Daoy (cell line): ENCODE measurements at regions not wholly inside any gene's neighbourhood (a gene's known extent, or its start where the extent isn't known, plus 50 kb on each side); places are given as distances from the start of the nearest gene placed in this dataset.

ENCODE experiments used
- DNase-seq: peaks from one replicate; pipeline ENCODE4 v3.0.0-alpha.2; 2015; ENCODE audit warnings: low read depth

DNA sequence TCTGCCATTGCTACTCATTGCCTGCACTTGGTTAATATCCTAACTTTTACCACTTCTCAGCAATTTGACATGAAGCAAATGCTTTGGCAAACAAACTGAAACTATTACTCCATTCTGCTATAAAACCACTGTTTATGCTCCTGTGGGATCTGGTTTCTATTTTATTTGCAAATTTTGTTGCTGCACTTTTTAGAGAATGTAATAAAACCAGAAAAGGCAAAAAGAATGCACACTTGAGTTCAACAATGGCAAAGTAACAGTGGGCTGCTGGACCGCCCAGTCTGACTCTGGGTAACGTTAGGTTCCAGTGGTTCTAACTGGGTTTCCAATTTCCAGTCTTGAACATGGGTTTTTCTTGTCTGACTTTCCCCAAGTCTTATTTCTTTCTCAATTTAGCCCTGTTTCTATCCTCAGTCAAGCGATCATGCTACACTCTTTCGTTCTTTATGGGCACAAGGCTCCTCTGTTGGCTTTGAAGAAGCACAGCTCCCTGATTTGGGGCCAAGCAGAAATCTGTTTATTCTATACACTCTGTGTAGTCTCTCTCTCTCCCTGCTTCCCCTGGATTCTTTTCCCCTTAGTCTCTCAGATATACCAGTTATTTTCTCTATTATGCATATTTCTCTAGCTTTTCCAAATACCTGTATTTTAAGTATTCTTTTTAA lies 129.2 kb upstream of the FAM3C start:
- no peak for DNase-seq

DNA sequence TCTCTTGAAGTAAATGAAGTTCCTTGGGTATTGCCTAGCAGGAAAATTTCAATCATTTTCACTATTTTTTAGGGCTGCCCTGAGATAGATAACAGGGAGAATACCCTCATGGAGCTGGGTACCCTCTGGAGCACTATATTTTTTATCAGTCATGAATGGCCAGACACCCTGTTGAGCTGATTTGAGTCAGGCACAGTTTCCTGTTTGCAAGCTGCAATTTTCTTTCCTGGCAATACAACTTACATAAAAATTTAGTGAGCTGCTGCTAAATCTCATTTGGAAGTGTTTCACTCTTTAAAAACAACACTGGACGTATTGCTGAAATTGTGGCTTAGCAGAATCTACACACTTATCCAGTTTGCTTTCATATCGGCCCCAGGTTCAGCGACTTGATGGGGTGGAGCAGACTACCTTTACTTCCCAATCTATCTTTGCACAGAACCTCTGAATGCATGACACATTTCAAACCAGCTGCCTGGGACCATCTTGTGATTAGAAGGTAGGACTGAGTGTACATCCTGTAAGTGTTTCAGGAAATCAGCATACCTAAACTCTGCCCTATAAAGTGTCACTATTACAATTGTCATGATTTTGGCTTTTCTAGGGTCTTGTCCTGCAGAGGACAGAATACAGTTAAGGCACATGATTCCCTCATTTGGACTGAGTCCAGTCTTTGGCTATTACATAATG lies 125.7 kb upstream of the FAM3C start:
- no peak for DNase-seq

DNA sequence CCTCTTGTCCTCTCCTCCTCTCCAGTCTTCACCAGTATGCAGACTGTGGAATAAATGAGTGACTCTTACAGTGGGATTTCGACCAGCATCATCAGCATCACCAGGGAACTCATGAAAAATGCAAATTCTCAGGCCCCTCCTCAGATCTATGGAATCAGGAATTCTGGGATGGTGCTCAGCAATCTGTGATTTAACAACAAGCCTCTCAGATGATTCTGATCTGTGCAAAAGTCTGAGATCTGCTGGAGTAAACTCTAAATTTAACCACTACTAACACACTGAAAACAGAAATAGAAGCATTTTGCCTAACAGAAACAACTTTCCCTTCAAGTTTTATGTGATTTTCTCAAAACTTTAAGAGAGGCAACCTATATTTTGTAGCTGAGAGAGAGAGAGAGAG lies 124.8 kb upstream of the FAM3C start:
- no peak for DNase-seq

DNA sequence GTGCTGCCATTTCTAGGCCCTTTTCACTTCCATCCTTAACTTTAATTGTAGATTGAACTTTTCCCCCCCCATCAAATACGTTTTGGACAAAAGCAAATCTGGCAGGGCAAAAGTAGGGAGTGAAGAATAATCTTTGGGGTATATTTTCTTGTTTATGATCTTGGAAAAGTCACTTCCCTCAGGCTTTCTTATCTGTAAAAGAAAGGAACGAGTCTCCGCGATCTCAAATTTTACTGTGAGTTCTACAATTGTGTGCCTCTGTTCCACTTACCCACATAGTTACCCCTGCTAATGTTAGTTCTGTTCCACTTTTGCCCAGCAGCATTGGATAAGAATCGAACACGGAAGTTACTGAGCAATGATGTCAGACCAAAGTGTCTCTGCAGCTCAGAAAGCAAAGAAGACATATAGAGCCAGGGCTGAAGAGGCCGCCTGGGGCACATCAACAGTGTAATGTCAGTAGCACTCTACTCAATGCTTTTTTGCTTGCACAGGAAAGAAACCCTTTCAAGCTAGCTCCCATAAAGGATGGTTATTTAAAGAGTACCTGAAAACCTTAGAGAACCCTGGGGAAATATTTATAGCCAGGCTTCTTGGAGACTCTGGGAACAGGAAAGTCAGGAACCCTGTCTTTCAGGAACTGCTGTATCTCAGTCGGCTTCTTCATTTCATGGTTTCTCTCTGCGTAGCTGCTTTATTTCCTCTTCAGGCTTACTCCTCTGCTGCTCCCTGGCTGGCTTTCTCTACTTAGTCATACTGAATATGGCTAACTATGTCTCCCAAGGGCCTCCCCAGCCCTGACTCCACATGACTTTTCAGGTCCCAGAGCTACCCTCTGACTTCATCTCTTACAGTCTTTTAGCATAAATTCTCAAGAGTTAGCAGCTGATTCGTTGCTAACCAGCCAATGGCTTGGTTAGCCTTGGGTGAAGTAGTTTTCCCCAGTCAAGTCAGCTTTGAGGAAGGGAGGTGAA lies 123.7 kb upstream of the FAM3C start:
- peak; percentile 28 for DNase-seq

DNA sequence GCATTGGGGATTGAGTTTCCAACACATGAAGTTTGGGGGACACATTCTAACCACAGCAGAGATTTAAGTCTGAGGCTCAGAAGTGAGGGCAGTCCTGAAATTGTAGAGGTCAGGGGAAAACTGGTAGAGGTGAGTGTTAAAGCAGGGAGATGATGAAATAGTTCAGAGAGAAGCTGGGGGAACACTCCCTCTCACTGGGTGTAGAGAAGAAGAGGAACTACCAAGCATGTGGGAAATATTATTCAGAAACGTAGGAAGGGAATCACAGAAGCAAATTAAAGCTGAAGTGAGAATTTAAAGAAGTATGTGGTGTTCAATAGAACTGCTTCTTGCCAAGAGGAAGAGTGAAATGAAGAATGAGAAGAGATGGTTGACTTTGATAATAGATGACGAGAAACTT lies 121.5 kb upstream of the FAM3C start:
- no peak for DNase-seq

DNA sequence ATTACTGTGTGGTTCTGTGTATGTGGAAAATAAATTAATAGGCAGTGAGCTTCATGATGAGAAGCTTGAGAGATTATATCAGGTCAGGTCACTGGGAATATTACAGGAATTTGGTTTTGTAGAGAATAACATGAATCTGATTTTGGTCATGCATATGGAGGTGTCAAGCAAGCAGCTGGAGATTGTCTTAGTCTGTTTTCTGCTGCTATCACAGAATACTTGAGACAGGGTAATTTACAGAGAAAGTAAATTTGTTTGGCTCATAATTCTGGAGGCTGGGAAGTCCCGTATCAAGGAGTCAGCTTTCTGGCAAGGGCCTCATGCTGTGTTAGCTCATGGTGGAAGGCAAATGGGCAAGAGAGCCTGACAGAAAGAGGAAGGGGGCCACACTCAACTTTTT lies 120.7 kb upstream of the FAM3C start:
- no peak for DNase-seq

DNA sequence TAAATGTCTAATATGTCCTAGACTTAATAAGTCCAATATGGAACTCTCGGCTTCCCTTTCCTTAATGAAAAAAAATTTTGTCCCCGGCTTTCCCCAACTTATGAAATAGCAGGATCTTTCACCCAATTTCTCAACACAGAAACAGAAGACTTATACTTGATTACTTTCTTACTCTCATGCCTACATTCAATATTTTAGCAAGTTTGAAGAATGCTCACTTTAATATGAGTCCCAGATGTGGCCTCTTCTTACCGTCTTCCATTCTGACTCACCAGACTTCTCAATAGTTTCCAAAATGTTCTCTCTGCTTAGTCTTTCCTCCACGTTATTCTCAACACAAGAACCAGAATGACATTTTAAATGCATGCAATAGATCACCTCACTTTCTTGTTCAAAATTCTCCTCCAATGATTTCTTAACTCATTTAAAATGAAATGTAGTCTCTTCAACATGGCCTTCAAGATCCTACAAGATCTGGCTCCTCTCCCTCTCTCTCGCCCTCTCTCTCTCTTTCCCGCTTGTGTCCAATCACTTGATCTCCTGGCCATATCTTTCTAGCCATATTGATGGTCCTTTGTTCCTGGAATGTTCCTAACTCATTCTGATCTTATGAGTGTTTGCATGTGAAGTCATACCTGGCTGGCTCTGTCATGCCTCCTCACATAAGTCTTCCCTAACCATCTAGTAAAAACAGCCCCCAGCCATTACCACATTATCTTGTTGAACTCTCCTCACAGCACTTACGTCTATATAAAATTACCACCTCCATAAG lies 119.7 kb upstream of the FAM3C start:
- no peak for DNase-seq

DNA sequence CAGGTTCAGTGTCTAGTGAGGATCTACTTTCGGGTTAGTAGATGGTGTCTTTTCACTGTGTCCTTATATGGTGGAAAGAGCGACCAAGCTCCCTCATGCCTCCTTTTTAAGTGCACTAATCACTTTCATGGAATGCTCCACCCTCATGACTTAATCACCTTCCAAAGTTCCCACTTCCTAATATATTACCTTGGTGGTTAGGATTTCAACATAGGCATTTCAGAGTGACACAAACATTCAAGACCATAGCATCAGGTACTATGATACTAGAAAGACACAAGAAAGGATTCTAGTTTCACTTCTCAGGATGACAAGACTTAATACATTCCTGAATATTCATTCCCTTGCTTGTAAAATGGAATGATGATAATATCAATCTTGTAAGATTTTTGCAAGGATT lies 119.1 kb upstream of the FAM3C start:
- DNase-seq, result no peak

DNA sequence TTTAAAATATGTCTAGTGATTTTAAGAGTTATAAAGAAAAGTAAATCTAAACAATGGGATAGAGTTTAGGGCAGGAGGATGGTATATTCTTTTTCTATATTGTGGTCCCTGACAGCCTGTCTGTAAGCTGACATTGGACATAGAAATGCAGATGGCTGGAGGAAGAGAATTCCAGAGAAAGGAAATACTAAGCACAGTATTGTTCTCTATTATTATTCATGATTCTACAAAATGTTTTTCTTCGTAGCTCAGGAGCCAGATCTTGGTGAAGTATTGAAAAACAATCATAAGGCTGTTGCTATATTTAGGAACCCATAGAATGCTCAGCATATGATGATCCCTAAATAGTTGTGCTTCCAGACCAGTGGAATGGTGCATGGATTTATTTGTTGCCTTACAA lies 117.0 kb upstream of the FAM3C start:
- DNase-seq, result no peak

DNA sequence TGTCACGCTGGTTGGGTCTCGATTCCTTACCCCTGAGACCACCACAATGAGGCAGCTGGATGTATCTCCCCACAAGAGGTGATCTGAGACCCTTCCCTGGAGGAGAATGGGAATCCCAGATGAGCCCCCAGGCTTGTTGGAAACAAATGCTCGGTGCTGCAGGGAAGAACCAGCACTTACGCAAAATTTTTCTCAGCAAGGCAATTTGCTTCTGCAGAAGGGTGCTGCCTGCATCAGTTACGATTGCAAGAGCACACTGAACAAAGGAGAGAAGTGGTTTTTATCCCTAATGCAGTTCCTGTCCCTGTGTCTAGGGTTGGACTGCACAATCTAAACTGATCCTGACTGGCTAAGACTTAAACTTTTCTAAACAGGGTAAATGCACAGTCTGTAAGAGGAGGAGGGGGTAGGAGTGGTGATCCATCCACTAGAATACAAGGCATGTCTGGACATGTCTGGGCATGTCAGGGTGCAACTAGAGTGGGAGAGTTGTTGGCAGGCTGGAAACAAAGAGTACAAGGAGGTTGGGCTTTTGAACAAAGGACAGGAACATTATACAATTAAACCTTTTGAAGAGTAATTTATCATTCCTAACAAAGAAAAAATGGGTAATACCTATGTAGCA lies 114.9 kb upstream of the FAM3C start:
- no peak for DNase-seq

DNA sequence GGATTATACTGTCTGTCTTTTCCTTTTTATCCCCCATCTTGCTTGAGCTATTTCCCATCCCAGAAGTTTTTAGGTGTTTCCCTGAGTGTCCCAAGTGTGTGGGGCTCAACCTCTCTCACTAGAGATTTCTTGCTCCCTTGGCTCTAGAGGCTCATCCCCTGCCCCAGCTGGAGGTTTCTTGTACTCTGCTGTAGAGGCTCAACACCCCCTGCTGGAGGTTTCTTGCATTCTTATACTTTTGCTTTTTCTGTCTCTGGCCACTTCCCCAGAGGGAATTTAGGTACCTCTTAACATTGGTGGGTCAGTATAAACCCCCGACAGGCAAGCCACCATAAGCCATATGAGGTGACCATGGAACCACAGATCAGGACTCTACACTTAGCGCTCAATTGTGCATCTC lies 114.2 kb upstream of the FAM3C start:
- DNase-seq, result no peak

DNA sequence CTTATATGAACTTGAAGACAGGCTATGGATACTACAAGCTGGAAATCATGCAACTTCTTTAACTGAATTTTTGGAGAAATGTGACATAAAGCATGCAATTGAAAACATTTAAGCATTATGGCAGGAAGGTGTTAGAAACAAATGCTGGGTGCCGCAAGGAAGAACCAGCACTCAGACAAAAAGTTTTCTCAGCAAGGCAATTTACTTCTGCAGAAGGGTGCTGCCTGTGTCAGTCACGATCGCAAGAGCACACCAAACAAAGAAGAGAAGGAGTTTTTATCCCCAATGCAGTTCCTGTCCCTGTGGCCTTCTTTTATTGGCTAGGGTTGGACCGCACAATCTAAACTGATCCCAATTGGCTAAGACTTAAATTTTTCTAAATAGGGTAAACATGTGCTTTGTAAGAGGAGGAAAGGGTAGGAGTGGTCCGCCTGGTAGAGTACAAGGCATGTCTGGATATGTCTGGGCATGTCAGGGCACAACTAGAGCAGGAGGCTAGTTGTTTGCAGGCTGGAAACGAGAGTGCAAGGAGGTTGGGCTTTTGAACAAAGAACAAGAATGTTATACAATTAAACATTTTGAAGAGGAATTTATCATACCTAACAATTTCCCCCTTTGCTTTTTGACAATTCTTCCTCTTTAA lies 109.6 kb upstream of the FAM3C start:
- DNase-seq, result no peak

DNA sequence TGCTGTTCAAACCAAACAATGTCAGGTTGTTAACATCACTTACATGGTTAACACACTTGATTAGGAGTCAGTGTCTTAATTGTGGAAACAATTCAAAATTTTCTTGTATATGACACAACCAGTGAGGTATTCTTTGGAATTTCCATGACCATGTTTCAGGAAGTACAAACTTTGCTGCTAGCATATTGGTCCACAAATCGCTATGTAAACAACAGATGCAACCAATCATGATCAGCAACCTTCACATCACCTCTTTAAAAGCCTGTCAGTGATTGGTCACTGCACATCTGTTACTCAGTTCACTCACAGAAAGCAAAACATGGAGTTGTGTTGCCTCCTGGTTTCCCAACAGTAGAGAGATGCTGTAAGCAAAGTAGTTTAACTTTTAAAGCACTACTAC lies 108.9 kb upstream of the FAM3C start:
- no peak for DNase-seq

DNA sequence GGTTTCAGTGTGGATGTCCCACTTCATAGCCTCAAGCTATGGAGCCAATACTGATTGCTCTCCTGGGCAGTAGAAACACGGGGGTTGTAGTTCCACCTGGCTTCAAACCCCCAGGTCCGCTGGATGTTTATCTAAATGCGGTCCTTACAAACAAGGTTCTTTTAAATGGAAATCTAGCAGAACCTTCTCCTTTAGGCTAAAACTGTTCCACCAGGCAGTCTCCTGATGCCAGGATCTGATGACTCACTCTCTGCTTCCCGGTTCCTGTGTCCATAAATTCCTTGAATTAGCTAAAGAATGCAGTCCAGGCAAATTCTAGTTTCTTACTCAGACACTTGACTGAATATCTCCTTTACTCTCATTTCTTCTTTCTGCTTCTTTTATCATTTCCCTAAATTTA lies 108.4 kb upstream of the FAM3C start:
- DNase-seq, result peak; percentile 71

DNA sequence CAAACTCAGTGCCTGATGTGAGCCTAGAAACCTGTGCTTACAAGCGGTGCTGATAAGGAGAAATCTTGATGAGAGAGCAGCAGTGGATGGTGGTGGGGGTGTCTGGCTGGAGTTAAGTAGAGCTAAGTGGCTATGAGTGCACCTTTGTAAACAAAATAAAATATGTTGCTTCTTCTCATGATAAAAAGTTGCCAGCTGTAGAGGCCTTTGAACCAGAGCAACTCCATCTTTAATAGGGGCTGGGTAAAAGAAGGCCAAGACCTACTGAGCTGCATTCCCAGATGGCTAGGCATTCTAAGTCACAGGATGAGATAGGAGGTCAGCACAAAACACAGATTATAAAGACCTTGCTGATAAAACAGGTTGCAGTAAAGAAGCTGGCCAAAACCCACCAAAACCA lies 107.6 kb upstream of the FAM3C start:
- no peak for DNase-seq

DNA sequence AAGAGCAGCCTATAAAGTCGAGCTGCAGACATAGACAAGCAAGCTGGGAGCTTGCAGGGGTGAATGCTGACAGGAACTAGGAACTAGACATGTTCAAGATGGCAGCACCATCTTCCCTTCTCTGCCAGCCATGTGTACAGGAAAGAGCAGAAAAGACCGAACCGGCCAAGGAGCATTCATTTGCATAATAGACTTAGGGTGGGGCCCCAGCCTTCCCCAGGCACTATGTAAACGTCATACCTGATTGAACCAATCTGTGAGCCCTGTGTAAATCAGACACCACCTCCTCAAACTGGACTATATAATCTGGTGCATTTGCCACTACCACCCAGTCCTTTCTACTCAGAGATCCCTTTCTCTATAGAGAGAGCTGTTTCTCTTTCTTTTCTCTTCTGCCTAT lies 106.9 kb upstream of the FAM3C start:
- no peak for DNase-seq

DNA sequence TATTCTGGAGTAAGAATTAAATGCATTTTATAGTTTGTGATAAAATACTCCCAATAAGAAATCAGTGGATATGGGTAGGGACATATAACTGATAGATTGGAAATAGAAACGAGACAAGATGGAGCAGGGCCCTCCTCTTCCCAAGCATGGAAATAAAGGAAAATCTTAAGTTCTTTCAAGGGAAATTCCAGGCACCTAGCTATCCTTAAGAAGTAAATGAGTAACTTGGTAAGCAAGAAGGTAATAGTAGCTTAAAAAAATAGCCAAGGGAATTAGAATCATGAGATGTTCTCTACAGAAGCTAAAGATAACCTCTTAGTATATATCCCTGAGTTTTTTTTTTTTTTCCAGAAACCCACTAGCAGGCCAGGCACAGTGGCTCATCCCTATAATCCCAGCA lies 105.5 kb upstream of the FAM3C start:
- DNase-seq, result no peak

DNA sequence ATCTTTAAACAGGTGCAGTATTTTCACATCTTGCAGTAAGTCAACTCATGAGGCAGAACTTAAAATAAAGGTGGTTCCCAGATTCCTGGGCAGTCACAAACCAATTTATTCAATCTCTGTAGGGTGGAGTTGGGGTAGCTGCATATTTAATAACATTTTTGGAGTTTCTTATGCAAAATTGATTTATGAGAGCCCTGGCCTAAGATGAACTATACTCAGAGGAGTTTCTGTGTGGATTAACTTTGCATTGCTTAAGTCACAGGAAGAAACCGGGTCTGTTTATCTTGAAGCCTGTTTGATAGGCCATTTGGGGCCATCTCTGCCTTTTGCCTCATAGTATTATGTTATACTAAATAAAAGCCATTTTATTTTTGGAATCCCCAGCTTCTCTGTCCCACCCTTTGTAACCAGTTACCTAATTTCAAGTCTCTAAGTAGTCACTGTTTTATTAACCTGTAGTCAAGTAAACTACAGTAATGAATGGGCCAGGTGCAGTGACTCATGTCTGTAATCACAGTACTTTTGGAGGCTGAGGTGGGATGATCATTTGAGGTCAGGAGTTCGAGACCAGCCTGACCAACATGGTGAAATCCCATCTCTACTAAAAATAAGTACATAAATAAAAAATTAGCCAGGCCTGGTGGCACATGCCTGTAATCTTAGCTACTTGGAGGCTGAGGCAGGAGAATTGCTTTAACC lies 104.4 kb upstream of the FAM3C start:
- no peak for DNase-seq

DNA sequence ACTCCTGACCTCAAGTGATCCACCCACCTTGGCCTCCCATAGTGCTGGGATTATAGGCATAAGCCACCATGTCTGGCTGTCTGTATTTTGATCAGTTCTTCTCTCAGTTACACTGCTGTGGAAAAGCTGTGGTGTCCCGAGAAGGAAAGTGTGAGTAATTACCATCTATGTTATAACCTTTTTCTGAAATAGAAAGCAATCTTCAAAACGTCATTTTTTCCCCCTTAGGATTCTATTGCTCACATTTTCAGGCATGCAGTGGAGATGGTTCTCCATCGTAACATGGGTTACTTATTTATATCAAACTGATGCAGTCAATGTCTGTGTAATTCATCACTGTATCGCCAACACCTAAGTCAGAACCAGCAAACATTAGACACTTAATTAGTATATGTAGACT lies 103.5 kb upstream of the FAM3C start:
- no peak for DNase-seq

DNA sequence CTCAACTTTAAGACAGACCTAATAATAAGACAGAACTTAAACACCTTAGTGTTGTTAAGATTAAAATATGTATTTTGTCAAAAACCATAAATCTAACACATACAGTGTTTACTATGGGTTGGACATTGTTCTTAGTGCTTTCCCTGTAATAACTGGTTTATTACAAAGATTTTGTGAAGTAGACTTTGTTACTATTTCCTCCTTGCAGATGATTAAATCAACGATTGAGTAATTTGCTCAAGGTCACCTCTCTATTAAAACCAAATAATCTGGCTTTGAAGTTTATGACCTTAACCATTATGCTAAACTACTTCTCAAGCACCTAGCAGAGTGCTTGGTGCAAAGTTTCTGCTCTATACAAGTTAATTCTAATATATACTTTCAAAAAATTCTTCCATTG lies 102.7 kb upstream of the FAM3C start:
- DNase-seq, result no peak
